HG02870 (cell line): ENCODE measurements at regions not wholly inside any gene's neighbourhood (a gene's known extent, or its start where the extent isn't known, plus 50 kb on each side); places are given as distances from the start of the nearest gene placed in this dataset.
A peak's percentile ranks its signal among the peaks of the same experiment; 100 is the strongest.

Experiments used
- ATAC-seq: cut with Tn5 transposase; IDR thresholded peaks from one replicate; pipeline ENCODE4 v1.9.1; 2021; ENCODE audit warnings: mild to moderate bottlenecking, moderate library complexity; ENCODE audit not compliant: unreplicated experiment

DNA sequence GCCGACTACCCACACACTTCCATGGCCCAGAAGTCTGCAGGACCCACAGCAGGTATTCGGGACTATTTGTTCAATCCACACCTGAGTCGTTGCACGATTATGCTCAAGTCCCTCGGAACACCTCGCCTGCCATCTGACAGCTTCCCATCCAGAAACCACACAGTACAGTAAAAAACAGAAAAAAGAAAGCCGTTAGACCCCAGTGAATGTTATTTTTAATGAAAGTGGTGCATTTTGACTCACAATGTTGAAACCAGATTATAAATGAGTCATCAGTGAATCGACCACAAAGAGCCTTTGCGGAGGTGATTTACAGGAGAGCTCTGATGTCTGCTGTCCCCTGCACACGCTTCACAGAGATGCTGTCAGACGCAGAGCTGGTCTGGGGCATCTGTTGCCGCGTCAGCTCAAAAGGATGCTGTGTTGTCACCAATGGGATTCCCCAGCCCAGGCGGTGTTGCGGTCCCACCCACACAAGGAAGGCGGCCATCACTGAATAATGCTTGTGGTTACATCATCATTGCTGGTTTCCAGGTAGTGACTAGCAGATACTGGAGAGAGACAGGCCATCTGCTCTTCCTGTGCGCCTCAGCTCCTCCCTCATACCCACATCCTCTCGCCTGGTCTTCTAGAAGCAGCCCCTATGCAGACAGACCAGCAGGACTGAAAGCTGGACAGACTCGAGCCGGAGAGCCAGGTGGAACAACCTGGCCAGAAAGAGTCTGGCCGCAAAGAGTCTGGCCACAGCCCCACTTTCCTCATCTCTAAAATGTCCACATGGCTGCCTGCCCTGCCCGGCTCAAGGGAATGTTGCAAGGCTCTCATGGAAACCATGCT, 116.8 kb downstream of the TOMM20 start:
- peak; percentile 68 for ATAC-seq

DNA sequence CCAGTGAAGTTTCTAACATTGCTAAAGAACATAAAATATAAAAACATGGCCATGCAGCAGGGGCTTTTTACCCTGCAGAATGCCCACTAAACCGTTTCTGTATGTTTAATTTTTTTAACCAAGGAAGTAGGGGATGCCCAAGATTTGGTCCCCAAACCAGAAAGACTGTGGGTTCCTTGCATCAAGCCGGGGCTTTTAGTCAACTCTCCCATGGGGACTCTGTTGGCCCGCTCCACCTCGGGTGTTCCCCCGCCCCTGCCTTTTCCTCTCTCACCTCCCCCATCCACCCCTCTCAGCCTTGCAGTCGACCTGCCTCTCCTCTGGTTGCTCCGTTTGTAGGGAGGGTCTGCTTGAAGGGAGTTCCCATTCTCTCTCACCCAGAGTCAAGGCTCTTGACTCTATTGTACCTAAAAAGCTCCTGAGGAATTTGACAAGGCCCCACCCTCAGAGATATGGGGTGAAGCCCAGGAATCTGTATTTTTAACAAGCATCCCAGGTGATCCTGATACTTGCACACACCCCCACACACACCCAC, 117.5 kb downstream of the TOMM20 start:
- ATAC-seq: no peak

DNA sequence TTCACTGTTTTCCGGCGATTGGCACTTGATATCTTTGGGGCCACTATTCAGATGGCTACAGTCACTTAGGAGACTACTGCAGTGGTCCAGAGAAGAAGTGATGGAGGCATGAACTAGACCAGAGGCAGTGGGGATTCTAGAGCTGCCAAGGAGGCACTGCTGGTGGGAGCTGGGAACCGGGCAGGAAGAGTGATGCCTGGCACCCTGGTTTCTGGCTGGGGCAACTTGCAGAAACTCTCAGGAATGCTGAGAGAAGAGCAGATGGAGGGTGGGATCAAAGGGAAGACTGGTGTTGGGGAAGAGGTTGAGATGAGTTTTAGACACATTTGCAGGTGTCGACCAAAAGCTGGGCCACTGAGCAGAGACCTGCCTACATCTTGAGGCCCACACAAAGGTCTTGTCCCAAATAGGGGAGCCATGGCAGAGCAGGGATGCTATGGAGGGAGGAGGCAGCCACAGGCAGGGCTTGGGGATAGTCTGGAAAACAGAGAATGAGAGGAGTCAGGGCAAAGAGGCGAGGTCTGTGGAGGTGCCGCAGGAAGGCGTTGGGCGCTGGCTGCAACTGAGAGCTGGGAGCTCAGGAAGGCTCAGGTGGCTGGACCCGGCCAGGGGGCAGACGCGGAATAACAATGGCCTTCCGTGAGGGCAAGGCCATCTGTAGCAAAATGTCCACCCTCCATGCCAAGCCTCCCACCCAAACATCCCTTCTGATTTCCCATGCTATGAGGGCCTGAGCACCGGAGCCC, 118.9 kb downstream of the TOMM20 start:
- ATAC-seq: no peak

DNA sequence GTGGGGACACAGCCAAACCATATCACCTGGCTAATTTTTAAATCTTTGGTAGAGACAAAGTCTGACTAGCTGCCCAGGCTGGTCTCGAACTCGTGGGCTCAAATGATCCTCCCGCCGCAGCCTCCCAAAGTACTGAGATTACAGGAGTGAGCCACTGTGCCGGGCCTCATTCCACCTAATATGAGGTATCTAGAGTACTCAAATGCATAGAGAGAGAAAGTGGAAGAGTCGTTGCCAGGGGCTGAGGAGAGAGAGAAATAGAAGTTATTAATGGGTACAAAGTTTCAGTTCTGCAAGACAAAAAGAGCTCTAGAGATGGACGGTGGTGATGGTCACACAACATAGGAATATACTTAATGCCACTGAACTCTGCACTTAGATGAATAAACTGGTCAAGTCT, 119.6 kb downstream of the TOMM20 start:
- ATAC-seq: no peak

DNA sequence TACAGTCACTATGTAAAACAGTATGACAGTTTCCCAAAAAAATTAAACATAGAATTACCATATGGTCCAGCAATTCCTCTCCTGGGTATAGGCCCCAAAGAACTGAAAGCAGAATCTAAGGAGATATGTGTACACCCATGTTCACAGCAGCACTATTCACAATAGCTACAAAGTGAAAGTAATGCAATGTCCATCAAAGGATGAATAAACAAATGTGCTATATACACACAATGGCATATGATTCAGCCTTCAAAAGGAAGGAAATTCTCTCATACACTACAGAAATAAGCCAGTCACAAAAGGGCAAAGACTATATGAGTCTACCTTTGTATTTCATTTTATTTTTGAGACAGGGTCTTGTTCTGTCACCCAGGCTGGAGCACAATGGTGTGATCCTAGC, 120.4 kb downstream of the TOMM20 start:
- no peak for ATAC-seq

DNA sequence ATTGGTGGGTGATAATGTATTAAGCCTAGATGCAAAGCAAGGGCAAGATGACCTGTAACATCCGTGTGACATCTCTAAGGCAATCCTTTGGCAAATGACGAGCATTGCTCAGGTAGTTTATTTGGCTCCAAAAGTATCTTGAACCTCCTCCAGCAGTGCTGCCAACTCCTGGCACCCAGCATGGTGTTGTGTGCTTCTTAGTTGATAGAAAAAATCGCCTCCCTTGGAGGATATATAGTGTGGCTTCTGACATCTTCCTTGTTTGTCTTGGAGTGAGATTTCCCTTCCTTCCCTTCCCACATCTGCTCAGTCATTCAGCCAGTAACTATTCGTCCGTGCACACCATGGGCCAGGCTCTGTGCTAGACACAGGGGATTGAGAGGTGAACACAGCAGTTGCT, 121.8 kb downstream of the TOMM20 start:
- no peak for ATAC-seq

DNA sequence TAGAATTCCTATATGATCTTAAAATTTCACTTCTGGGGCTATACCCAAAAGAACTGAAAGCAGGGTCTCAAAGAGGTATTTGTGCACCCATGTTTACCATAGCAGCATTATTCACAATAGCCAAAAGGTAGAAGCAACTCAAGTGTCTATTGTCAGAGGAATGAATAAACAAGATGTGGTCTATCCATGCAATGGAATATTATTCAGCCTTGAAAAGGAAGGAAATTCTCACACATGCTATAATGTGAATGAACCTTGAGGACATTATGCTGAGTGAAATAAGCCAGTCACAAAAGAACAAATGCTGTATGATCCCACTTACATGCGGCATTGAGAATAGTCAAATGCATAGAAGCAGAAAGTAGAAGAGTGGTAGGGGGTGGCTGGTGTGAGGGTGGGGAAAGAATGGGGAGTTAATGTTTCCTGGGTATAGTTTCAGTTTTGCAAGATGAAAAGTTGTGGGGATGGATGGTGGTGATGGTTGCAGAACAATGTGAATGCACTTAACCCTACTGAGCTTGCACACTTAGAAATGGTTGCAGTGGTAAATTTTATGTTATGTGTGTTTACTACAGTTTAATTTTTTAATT, 122.4 kb downstream of the TOMM20 start:
- no peak for ATAC-seq

DNA sequence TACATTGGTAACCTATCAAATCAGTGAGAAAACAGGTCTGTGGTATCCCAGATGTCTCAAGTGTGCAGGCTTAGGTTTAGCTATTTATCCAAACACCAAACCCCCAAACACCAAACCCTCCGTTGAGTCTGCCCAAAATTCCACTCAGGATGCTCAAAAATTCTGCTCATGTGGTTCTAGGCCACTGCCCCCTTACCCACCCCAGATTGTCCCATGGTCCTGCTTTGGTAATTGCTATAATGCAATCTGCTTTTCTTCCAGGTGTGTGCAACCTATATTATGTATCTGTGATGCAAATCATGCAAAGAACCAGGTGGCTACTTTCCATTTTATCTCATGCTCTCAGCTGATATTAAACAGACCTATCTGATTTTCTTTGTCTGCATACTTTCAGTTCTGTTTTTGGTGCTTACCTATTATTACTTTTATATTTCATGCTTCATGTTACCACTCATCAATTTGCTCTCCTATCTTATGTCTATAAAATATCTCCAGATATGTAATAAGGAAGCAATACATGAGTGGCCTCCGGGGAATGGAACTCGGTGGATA, 123.7 kb downstream of the TOMM20 start:
- no peak for ATAC-seq

DNA sequence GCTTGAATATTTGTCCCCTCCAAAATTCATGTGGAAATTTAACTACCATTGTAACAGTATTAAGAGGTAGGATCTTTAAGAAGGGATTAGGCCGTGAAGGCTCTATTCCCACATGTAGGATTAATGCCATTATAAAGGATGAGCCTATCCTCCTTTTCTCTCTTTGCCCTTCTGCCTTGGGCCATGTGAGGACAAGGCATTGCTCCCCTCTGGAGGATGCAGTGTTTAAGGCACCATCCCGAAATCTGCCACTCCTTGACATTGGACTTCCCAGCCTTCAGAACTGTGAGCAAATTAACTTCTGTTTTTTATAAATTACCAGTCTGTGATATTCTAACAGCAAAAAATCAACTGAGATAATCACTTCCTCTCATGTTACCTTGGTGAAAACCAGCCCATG, 124.4 kb downstream of the TOMM20 start:
- no peak for ATAC-seq

DNA sequence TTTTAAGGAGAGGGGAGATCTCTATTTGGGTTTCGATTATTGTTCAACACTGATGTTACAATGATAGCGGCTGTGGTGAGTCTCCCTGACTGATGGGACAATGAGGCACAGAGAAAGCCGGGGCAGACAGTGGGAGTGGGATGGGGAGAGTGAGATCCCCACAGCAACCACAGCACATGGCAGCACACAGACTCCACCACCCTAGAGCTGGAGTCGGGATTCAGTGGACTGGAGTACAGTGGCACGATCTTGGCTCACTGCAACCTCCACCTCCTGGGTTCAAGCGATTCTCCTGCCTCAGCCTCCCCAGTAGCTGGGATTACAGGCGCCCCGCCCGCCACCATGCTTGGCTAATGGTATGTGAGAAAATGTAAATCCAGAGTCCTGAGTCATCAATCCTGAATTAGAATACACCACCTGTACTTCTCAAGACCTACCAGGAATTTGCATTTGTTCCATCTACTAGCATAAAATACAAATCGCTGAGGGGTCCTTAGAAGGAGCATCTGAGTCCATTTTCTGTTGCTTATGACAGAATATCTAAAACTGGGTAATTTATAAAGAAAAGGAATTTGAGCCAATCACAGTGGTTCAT, 125.8 kb downstream of the TOMM20 start:
- no peak for ATAC-seq

DNA sequence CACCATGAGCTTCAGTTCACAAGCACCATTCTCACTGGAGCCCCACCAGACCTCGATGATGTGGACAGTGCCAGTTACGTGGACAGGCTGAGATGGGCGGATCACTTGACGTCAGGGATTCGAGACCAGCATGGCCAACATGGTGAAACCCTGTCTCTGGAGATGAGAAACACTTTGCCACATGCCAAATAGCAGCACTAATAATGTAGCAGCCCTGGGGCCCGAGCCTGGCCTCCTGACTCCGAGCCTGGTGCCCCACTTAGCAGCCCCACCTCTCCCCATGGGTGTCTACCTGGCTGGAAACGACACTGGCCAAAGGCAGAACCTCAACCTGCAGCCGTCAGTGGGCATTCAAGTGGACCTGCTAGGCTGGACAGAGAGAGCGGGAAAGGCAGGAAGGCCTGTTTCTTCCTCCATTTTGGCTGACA, 129.1 kb downstream of the TOMM20 start:
- no peak for ATAC-seq

DNA sequence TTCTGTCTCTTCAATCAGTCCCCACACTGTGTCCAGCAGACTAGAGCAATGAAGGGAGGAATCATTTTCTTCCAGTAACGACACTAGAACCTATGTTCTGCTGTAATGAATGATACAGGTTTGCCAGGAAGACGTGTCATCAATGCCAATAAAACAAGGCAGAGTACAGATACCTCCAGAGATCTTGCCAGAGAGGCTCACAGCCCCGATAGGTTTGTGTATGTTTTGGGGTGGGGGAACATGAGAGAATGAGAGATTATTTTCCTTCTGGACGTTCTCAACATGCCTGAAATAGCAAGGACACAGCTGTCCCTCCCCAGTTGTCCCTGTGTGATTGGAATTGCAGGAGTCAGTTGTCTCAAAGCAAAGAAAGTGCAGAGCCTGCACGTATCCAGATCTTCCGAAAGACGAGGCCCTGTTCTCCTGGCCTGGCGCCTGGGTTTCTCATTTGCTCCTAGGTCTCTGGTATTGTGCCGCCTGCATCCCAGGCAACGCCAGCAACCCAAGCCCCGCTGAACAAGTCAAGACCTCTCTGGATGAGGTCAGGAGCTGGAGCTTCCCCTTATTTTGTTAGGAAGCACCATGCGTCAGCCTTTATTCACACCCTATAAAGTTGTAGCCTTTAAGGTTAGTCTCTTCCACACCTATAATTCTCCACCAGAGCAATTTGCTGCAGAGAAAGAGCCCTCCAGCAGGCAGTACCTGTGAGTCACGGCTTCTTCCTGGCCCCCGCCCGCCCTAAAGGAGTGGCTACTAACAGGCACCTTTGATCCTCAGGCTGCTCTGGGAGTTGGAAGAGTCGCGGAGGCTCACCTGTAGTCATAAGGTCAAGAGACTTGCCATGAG, 130.5 kb downstream of the TOMM20 start:
- ATAC-seq: no peak

DNA sequence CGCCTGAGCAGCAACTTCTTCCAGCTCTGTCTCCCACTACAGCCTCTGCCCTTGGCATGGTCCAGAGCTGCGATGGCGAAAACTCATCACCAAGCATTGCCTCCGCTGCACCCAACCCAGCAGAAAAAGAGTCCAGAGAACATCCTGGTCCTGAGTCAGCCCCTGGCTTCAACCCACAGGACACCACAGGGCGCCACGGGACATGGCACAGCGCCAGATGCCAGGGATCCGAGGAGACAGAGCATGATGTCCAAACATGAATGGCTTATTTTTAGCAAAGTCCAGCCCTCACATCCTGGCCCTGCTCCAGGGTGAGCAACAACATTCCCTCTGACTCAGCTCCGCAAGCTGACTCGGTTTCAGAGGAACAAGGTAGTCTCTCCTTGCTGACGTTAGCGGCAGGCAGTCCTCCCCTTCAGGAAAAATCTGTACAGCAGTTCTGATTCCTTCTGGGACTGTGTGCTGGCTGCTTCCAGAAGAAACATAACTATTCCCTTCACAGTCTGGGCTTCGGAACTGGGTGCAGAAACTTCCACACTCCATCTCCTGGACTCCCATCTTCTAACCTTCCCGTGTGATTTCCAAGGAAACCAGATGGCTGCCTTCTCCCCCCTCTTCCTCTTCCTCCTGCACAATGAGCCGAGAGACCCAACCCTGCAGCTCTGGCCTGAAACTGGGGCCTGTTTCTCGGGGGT, 131.3 kb downstream of the TOMM20 start:
- no peak for ATAC-seq

DNA sequence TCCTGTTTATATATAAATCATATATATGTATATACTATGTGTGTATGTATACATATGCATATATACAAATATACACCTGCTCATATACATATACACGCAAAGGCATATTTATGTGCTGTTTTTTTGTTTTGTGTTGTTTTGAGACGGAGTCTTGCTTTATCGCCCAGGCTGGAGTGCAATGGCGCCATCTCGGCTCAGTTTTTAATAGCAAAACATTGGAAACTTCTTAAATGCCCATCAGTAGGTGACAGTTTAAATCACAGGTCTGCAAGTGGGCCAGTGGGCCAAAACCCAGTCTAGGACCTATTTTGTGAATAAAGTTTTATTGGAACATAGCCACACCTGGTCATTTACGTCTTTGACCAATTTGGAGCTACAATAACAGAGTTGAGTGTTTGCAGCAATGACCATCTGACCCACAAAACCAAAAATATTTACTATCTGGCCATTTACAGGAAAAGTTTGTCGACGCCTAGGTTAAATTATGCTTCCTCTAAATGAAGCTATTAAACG, 132.3 kb downstream of the TOMM20 start:
- ATAC-seq: no peak

DNA sequence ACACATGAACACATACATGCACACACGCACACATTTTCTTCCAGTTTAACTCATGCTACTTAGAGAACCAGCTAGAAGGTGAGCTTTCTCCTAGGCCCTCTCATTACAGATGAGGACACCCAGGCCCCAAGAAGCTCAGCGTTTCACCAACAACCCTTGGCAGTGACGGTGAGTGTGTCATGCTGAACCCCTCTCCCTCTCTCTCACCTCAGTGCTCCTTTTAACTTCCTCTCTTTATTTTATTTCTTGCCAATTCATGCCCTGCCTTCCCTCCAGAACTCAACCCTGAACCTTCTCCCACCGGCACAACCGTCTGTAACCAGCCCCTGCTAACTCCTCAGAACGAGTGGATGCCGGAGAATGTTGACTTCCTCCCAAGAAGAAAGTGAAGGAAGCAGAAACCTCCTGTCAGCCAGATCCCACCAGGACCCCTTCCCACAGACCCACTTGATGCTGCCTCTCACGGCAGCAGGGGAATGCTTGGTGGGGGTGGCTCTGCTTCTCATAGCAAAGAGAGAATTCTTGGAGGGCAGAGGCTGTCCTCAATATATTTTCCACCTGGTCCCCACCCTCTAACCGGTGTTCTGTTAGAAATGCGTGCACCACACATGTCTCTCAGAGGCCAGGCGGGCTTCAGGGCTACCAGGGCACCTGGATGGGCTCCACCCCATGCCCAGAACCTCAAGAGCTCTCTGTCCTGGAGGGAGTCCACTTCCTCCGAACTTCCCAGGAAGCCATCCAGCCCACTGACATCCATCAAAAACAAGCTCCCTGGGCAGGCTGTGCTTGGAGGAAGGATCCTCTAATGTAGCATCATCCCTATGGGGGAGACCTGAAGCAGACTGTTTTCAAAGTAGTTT, 134.0 kb downstream of the TOMM20 start:
- no peak for ATAC-seq

DNA sequence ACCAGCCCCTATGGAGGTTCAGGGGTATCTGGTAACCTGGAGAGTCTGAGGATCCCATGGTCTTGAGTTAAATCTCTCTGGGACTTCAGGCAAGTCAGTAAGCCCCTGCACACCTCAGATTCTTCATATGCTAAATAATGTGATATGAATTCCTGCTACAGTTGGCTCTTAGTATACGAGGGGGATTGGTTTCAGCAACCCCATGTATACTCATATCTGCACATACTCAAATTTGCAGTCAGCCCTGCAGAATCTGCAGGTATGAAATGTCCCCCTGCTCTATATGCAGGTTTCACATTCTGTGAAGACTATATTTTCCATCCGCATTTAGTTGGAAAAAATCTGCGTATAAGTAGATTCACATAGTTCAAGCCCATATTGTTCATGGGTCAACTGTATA, 136.6 kb downstream of the TOMM20 start:
- no peak for ATAC-seq

DNA sequence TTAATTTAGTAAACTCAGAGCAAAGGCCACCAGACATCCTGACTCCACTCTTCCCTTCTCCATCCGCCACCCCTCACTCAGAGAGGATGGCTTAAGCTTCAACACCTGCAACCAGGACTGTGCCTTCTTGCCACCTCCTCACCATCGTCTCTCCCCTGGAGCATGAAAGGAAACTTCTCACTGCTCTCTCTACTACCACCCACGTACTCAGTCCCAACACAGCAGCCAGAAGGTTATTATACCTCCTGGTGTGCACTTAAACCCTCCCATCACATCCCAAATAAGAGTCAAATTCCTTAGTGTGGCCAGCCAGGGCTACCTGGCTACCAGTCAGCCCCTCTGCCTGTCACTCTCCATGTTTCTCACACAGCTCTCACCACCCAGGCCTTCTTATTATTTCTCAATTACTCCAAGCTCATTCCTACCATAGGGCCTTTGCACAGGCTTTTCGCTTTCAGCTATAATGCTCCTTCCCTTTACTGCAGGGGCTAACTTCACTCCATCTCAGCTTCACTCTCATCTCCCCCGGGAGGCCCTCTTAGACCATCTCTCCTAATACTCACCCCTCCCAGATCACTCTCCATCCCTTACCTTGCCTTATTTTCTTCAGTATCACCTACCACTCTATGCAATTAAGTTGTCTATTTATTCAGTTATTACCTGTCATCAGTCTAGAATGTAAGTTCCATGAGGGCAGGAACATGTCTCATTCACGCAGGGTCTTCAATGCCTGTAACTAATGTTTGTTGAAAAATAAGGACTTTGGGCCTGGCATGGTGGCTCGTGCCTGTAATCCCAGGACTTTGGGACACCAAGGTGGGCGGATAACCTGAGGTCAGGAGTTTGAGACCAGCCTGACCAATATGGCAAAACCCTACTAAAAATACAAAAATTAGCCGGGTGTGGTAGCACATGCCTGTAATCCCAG, 137.5 kb downstream of the TOMM20 start:
- no peak for ATAC-seq
